ENCODE measurements at regions not wholly inside any gene's neighbourhood (a gene's known extent, or its start where the extent isn't known, plus 50 kb on each side); places are given as distances from the start of the nearest gene placed in this dataset.

DNA sequence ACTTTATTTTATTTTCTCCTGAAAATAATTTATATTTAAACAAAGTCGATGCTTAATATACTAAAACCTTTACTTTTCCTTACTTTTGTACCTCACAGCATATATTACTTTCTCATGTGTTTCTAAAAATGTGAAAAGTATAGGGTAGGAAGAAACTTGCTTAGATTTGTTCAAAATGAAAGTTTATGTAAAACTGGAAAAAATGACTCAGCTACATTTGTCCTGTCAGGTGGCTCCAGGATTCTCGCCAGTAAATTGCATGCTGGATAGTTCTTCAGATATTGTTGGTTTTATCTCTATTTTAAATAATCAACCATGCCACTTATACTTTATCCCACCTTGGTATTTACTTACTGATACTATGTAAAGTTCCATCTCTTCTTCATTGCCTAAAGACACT lies 159.2 kb upstream of the NDST4 start:
- Histone ChIP-seq H3K9ac (ENCODE audit: low read depth in 1 of 2, low read length in 2 of 2) (no peak overlapping the region), H3K27me3 (ENCODE audit: control insufficient read depth in 2 of 2, insufficient read depth in 2 of 2, low read length in 2 of 2) (no peaks in the 10 kb centered on the region), H3K9me3 (ENCODE audit: control insufficient read depth in 2 of 2, low read length in 2 of 2) (no peaks in the 10 kb centered on the region), H3K4me1 (ENCODE audit: control insufficient read depth in 2 of 2, insufficient read depth in 2 of 2, low read length in 2 of 2) (no peaks in the 10 kb centered on the region), H3K4me3 (ENCODE audit: low read length in 2 of 2) (no peak overlapping the region), H3K27ac (ENCODE audit: low read depth in 2 of 2, low read length in 2 of 2) (no peak overlapping the region), H3K36me3 (ENCODE audit: control insufficient read depth in 2 of 2, insufficient read depth in 2 of 2, low read length in 2 of 2) (no peaks in the 10 kb centered on the region)

DNA sequence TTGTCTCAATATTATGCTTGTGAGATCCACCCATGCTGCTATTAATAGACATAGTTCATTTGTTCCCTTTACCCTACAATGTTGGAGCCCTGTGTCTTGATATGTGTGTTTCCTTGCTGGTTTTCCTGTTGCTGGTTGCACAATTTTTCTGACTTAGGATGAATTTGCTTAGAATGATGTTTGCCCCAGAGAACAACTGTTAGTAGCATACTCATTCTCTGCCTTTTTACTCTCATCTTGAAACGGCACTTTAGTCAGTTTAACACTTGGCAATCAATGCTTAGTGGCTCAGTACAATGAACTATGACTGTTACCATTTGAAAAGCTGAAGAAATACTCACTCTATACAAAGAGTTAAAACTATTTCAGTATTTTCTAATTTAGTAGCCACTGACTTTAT lies 158.8 kb upstream of the NDST4 start:
- no peaks in the 10 kb centered on the region for H3K9me3 ChIP-seq (ENCODE audit: control insufficient read depth in 2 of 2, low read length in 2 of 2)
- no peaks in the 10 kb centered on the region for H3K4me1 ChIP-seq (ENCODE audit: control insufficient read depth in 2 of 2, insufficient read depth in 2 of 2, low read length in 2 of 2)
- no peak overlapping the region for H3K27ac ChIP-seq (ENCODE audit: low read depth in 2 of 2, low read length in 2 of 2)
- no peaks in the 10 kb centered on the region for H3K27me3 ChIP-seq (ENCODE audit: control insufficient read depth in 2 of 2, insufficient read depth in 2 of 2, low read length in 2 of 2)
- no peak overlapping the region for H3K4me3 ChIP-seq (ENCODE audit: low read length in 2 of 2)
- no peaks in the 10 kb centered on the region for H3K36me3 ChIP-seq (ENCODE audit: control insufficient read depth in 2 of 2, insufficient read depth in 2 of 2, low read length in 2 of 2)
- no peak overlapping the region for H3K9ac ChIP-seq (ENCODE audit: low read depth in 1 of 2, low read length in 2 of 2)

DNA sequence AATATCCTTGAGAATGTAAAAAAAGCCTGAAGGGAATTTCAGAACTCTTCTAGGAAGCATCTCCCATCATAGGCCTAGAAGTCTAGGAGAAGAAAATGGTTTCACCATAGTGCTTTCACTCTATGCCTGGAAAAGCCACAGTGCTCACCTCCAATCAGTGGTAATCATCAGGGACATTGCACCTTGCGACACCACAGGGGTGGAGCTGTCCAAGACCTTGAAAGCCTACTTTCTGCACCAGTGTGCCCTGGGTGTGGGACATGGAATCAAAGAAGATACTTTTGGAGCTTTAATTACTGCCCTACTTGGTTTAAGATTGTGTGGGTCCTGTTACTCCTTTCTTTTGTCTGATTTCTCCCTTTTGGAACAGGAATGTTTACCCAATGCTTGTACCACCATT lies 146.8 kb upstream of the NDST4 start:
- Histone ChIP-seq H3K27me3 (ENCODE audit: control insufficient read depth in 2 of 2, insufficient read depth in 2 of 2, low read length in 2 of 2) (no peaks in the 10 kb centered on the region), H3K4me1 (ENCODE audit: control insufficient read depth in 2 of 2, insufficient read depth in 2 of 2, low read length in 2 of 2) (no peaks in the 10 kb centered on the region), H3K9ac (ENCODE audit: low read depth in 1 of 2, low read length in 2 of 2) (no peak overlapping the region), H3K4me3 (ENCODE audit: low read length in 2 of 2) (no peak overlapping the region), H3K9me3 (ENCODE audit: control insufficient read depth in 2 of 2, low read length in 2 of 2) (no peaks in the 10 kb centered on the region), H3K27ac (ENCODE audit: low read depth in 2 of 2, low read length in 2 of 2) (no peak overlapping the region), H3K36me3 (ENCODE audit: control insufficient read depth in 2 of 2, insufficient read depth in 2 of 2, low read length in 2 of 2) (no peaks in the 10 kb centered on the region)

DNA sequence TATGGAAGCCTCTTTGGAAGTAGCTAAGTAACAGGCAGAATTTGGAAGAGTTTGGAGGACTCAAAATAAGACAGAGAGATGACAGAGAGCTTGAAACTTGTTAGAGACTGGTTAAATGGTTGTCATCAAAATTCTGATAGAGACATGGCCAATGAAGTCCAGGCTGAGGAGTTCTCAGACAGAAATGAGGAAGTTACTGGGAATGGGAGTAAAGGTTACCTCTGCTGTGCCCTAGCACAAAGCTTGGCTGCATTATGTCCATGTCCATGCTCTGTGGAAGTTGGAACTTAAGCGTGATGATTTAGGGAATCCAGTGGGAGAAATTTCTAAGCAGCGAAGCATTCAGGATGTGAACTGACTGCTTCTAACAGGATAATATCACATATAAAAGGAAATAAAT lies 146.2 kb upstream of the NDST4 start:
- H3K27me3 ChIP-seq (ENCODE audit: control insufficient read depth in 2 of 2, insufficient read depth in 2 of 2, low read length in 2 of 2), result no peaks in the 10 kb centered on the region
- no peaks in the 10 kb centered on the region for H3K36me3 ChIP-seq (ENCODE audit: control insufficient read depth in 2 of 2, insufficient read depth in 2 of 2, low read length in 2 of 2)
- no peak overlapping the region for H3K4me3 ChIP-seq (ENCODE audit: low read length in 2 of 2)
- no peaks in the 10 kb centered on the region for H3K9me3 ChIP-seq (ENCODE audit: control insufficient read depth in 2 of 2, low read length in 2 of 2)
- H3K27ac ChIP-seq (ENCODE audit: low read depth in 2 of 2, low read length in 2 of 2), result no peak overlapping the region
- H3K4me1 ChIP-seq (ENCODE audit: control insufficient read depth in 2 of 2, insufficient read depth in 2 of 2, low read length in 2 of 2), result no peaks in the 10 kb centered on the region
- no peak overlapping the region for H3K9ac ChIP-seq (ENCODE audit: low read depth in 1 of 2, low read length in 2 of 2)

DNA sequence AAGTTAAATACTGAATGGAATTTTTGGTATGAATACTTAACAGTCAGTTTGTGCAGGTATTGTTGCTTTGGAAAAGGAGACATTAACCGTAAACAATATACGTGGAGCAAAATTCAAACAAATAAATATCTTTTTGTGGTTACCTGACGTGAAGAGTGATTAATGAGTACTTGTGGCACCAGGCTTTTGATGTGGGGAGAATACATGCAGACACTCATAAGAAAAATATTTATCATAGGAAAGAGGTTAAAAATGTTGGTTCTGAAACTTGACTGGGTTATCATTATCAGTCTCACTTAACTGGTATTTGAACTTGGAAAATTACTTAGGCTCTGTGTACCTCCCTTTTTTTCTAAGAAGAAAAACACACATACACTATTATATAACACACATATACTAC lies 136.4 kb upstream of the NDST4 start:
- Histone ChIP-seq H3K27me3 (ENCODE audit: control insufficient read depth in 2 of 2, insufficient read depth in 2 of 2, low read length in 2 of 2) (no peaks in the 10 kb centered on the region), H3K9ac (ENCODE audit: low read depth in 1 of 2, low read length in 2 of 2) (no peak overlapping the region), H3K36me3 (ENCODE audit: control insufficient read depth in 2 of 2, insufficient read depth in 2 of 2, low read length in 2 of 2) (no peaks in the 10 kb centered on the region), H3K4me3 (ENCODE audit: low read length in 2 of 2) (no peak overlapping the region), H3K4me1 (ENCODE audit: control insufficient read depth in 2 of 2, insufficient read depth in 2 of 2, low read length in 2 of 2) (no peaks in the 10 kb centered on the region), H3K27ac (ENCODE audit: low read depth in 2 of 2, low read length in 2 of 2) (no peak overlapping the region), H3K9me3 (ENCODE audit: control insufficient read depth in 2 of 2, low read length in 2 of 2) (no peaks in the 10 kb centered on the region)

DNA sequence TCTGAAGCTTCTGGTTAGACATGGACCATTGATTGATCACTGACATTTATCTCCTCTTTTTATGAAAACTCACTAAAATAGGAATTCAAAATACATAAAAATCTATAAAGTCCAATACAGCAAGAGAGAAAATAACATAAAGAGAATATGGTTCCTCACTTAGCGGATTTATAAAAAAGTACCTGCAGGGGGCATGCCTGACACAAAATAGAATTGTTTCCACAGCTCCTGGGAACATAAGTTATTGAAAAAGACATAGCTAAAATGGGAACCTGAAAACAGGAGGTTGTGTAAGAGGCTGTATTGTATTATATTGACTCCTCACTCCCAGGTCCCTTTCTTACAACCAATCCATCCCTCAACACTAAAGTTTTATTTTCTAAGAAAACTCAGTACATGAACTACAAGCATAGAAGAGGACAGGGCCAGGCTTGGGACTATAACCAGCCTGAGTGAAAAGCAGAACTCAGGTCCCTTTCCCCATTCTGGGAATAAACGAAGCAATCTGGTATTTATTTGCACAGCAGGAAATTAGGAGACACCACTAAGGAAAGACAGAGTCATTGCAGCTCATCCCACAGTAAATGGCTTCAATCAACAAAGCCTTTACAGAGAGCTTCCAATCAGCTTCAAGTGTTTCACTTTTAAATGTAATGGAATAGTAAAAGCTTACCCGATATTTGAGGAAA lies 121.1 kb upstream of the NDST4 start:
- Histone ChIP-seq H3K27me3 (ENCODE audit: control insufficient read depth in 2 of 2, insufficient read depth in 2 of 2, low read length in 2 of 2) (no peaks in the 10 kb centered on the region), H3K4me3 (ENCODE audit: low read length in 2 of 2) (no peak overlapping the region), H3K9ac (ENCODE audit: low read depth in 1 of 2, low read length in 2 of 2) (no peak overlapping the region), H3K4me1 (ENCODE audit: control insufficient read depth in 2 of 2, insufficient read depth in 2 of 2, low read length in 2 of 2) (no peaks in the 10 kb centered on the region), H3K27ac (ENCODE audit: low read depth in 2 of 2, low read length in 2 of 2) (no peak overlapping the region), H3K36me3 (ENCODE audit: control insufficient read depth in 2 of 2, insufficient read depth in 2 of 2, low read length in 2 of 2) (no peaks in the 10 kb centered on the region), H3K9me3 (ENCODE audit: control insufficient read depth in 2 of 2, low read length in 2 of 2) (no peaks in the 10 kb centered on the region)

DNA sequence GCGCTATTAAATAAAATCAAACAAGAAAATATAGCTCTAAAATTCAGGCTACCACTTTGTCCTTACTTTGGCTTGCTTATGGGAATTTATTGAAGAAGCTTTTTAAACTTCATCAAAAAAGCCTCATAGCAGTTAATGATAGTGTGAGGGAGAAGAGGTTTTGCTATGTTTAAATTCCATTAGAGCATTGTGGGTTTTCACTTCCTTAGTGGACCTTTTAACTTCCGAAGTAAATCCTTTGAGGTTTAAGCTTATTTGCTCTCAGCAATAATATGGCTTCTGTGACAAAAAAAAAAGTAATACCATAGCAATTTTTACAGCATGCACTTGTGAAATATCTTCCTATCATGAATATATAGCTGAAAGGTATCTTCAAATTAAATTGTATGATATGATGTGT lies 120.2 kb upstream of the NDST4 start:
- no peak overlapping the region for H3K9ac ChIP-seq (ENCODE audit: low read depth in 1 of 2, low read length in 2 of 2)
- H3K27me3 ChIP-seq (ENCODE audit: control insufficient read depth in 2 of 2, insufficient read depth in 2 of 2, low read length in 2 of 2), result no peaks in the 10 kb centered on the region
- no peaks in the 10 kb centered on the region for H3K36me3 ChIP-seq (ENCODE audit: control insufficient read depth in 2 of 2, insufficient read depth in 2 of 2, low read length in 2 of 2)
- H3K4me1 ChIP-seq (ENCODE audit: control insufficient read depth in 2 of 2, insufficient read depth in 2 of 2, low read length in 2 of 2), result no peaks in the 10 kb centered on the region
- no peak overlapping the region for H3K27ac ChIP-seq (ENCODE audit: low read depth in 2 of 2, low read length in 2 of 2)
- no peaks in the 10 kb centered on the region for H3K9me3 ChIP-seq (ENCODE audit: control insufficient read depth in 2 of 2, low read length in 2 of 2)
- no peak overlapping the region for H3K4me3 ChIP-seq (ENCODE audit: low read length in 2 of 2)

DNA sequence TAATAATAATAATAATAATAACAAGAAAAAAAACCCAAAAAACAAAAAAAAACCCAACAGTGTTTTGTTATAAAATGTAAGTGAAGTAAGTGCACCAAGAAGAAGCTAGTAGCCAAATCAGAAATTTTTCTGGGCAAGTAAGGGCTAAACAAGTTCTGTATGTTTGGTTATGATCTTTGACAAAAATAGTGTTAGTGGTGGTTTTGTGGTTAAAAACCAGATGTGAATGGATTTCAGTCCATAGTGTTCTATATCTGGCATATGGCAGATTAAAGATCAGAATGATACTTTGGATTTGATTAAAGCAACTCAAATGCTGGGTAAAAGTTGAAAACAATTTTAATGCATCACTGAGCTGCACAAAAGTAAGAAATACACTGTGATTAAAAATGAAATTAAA lies 116.5 kb upstream of the NDST4 start:
- H3K9ac ChIP-seq (ENCODE audit: low read depth in 1 of 2, low read length in 2 of 2), result no peak overlapping the region
- no peaks in the 10 kb centered on the region for H3K27me3 ChIP-seq (ENCODE audit: control insufficient read depth in 2 of 2, insufficient read depth in 2 of 2, low read length in 2 of 2)
- H3K9me3 ChIP-seq (ENCODE audit: control insufficient read depth in 2 of 2, low read length in 2 of 2), result no peaks in the 10 kb centered on the region
- H3K4me3 ChIP-seq (ENCODE audit: low read length in 2 of 2), result no peak overlapping the region
- H3K4me1 ChIP-seq (ENCODE audit: control insufficient read depth in 2 of 2, insufficient read depth in 2 of 2, low read length in 2 of 2), result no peaks in the 10 kb centered on the region
- H3K27ac ChIP-seq (ENCODE audit: low read depth in 2 of 2, low read length in 2 of 2), result no peak overlapping the region
- H3K36me3 ChIP-seq (ENCODE audit: control insufficient read depth in 2 of 2, insufficient read depth in 2 of 2, low read length in 2 of 2), result no peaks in the 10 kb centered on the region

DNA sequence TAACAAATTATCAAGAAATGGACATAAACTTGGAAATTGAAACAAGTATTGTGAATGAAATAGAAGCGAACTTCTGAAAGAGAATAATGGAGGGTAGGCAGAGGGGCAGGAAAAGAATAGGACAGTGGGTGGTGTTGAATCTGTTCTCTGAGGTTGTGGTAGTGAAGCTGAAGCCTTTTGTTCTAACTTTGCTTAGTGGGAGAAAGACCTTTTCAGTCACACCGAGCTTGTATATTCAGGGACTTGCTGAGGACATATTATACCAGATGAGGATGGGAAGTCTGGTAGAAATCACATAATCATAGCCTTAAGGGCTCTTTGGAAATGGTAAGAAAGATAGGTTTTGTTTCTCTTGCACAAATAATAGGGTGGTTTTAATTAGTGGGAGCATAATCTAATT lies 115.4 kb upstream of the NDST4 start:
- Histone ChIP-seq H3K27ac (ENCODE audit: low read depth in 2 of 2, low read length in 2 of 2) (no peak overlapping the region), H3K4me3 (ENCODE audit: low read length in 2 of 2) (no peak overlapping the region), H3K4me1 (ENCODE audit: control insufficient read depth in 2 of 2, insufficient read depth in 2 of 2, low read length in 2 of 2) (no peaks in the 10 kb centered on the region), H3K27me3 (ENCODE audit: control insufficient read depth in 2 of 2, insufficient read depth in 2 of 2, low read length in 2 of 2) (no peaks in the 10 kb centered on the region), H3K9ac (ENCODE audit: low read depth in 1 of 2, low read length in 2 of 2) (no peak overlapping the region), H3K36me3 (ENCODE audit: control insufficient read depth in 2 of 2, insufficient read depth in 2 of 2, low read length in 2 of 2) (no peaks in the 10 kb centered on the region), H3K9me3 (ENCODE audit: control insufficient read depth in 2 of 2, low read length in 2 of 2) (no peaks in the 10 kb centered on the region)

DNA sequence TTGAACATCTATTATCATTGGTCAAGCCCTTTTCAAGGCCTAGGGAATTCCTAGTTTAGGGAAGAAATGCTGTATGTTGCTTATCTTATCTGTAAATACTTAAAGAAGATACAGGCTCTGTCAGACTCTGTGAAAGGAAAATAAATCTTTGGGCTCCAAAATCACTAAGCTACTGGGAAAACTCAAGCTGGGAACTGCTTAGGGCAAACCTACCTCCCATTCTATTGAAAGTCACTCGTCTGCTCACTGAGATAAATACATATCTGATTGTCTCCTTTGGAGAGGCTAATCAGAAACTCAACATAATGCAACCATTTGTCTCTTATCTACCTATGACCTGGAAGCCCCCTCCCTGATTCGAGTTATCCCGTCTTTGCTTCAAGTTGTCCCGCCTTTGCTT lies 108.6 kb upstream of the NDST4 start:
- H3K4me3 ChIP-seq (ENCODE audit: low read length in 2 of 2), result no peak overlapping the region
- no peaks in the 10 kb centered on the region for H3K36me3 ChIP-seq (ENCODE audit: control insufficient read depth in 2 of 2, insufficient read depth in 2 of 2, low read length in 2 of 2)
- H3K27ac ChIP-seq (ENCODE audit: low read depth in 2 of 2, low read length in 2 of 2), result no peak overlapping the region
- no peak overlapping the region for H3K9ac ChIP-seq (ENCODE audit: low read depth in 1 of 2, low read length in 2 of 2)
- no peaks in the 10 kb centered on the region for H3K27me3 ChIP-seq (ENCODE audit: control insufficient read depth in 2 of 2, insufficient read depth in 2 of 2, low read length in 2 of 2)
- no peaks in the 10 kb centered on the region for H3K9me3 ChIP-seq (ENCODE audit: control insufficient read depth in 2 of 2, low read length in 2 of 2)
- H3K4me1 ChIP-seq (ENCODE audit: control insufficient read depth in 2 of 2, insufficient read depth in 2 of 2, low read length in 2 of 2), result no peaks in the 10 kb centered on the region

DNA sequence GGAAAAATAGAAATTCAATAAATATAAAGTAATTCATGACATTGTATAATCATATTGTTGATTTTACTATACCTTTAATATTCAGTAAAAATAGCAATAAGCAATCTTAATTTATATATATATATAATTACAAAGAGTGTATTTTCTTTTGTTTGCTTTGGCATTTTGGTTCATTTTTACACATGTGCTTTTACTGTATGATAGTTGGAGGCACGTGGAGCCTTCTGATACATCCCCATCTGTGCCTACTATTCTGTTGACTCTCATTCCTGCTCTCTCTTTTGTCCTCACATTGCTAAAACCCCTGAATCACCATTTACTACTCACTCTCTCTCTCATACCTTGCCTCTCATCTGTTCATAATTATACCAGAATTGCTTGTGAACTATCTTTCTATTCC lies 106.4 kb upstream of the NDST4 start:
- Histone ChIP-seq H3K9me3 (ENCODE audit: control insufficient read depth in 2 of 2, low read length in 2 of 2) (no peaks in the 10 kb centered on the region), H3K4me3 (ENCODE audit: low read length in 2 of 2) (no peak overlapping the region), H3K9ac (ENCODE audit: low read depth in 1 of 2, low read length in 2 of 2) (no peak overlapping the region), H3K4me1 (ENCODE audit: control insufficient read depth in 2 of 2, insufficient read depth in 2 of 2, low read length in 2 of 2) (no peaks in the 10 kb centered on the region), H3K27me3 (ENCODE audit: control insufficient read depth in 2 of 2, insufficient read depth in 2 of 2, low read length in 2 of 2) (no peaks in the 10 kb centered on the region), H3K27ac (ENCODE audit: low read depth in 2 of 2, low read length in 2 of 2) (no peak overlapping the region), H3K36me3 (ENCODE audit: control insufficient read depth in 2 of 2, insufficient read depth in 2 of 2, low read length in 2 of 2) (no peaks in the 10 kb centered on the region)
